ENCODE measurements at regions not wholly inside any gene's neighbourhood (a gene's known extent, or its start where the extent isn't known, plus 50 kb on each side); places are given as distances from the start of the nearest gene placed in this dataset.

- no peak for TF ChIP-seq CTCF (conservative IDR thresholded peaks at IDR 0.05; ENCODE audit: low read length)
- TF ChIP-seq EZH2phosphoT487 (IDR thresholded peaks at IDR 0.05; ENCODE audit: borderline replicate concordance): no peak
Observed at GRCh38 chr10:85448716-85449115, 917.9 kb downstream of the GRID1 start.

All from Loucy (cell line).